PC-9 (cell line): ENCODE measurements at regions not wholly inside any gene's neighbourhood (a gene's known extent, or its start where the extent isn't known, plus 50 kb on each side); places are given as distances from the start of the nearest gene placed in this dataset.
A peak's percentile ranks its signal among the peaks of the same experiment; 100 is the strongest.

ENCODE experiments used
- BruUV-seq: library from RNA; stranded (reverse); fragments of 400-500 nt; replicated peaks from 2 replicates; lab custom pipeline; 2021; lab: Mats Ljungman, UMichigan
- CTCF ChIA-PET: fragments of 300-600 bp; sonication (Branson Sonifier 250); formaldehyde crosslinking; loops from one replicate; lab custom pipeline; 2022; ENCODE audit warnings: antibody characterized with exemption; lab: Charles Lee
- POLR2A ChIA-PET: fragments of 300-600 bp; sonication (Branson Sonifier 250); formaldehyde crosslinking; loops from one replicate; lab custom pipeline; 2022; ENCODE audit warnings: antibody characterized with exemption; ENCODE audit not compliant: unreplicated experiment; lab: Charles Lee
- DNase-seq, 2 experiments: peaks; one replicate each; pipeline versions ENCODE4 v3.0.0 to v3.0.0-alpha.2; 2015 to 2022; ENCODE audit warnings: mixed read lengths in 1 of 2
- H2AFZ ChIP-seq: fragments of 200-600 bp; sonication (generic); 2 replicates; pipeline ENCODE4 v1.8.1; 2017; ENCODE audit warnings: antibody characterized with exemption
- H3F3A ChIP-seq: fragments of 200-600 bp; sonication (generic); 2 replicates; pipeline ENCODE4 v1.8.1; 2017; ENCODE audit warnings: antibody characterized with exemption, mild to moderate bottlenecking, low read depth; ENCODE audit not compliant: insufficient read depth
- H3K27ac ChIP-seq: fragments of 200-600 bp; sonication (generic); 2 replicates; pipeline ENCODE4 v1.6.1; 2016; ENCODE audit warnings: mixed run types
- H3K27me3 ChIP-seq: fragments of 200-600 bp; sonication (generic); 2 replicates; pipeline ENCODE4 v1.6.1; 2016; ENCODE audit warnings: low read depth, mixed run types; ENCODE audit not compliant: insufficient read depth
- H3K36me3 ChIP-seq: fragments of 200-600 bp; sonication (generic); 2 replicates; pipeline ENCODE4 v1.6.1; 2016; ENCODE audit warnings: low read depth, mixed run types
- H3K4me1 ChIP-seq: fragments of 200-600 bp; sonication (generic); replicated peaks from 2 replicates; pipeline ENCODE4 v1.6.1; 2016; ENCODE audit warnings: mixed run types; ENCODE audit not compliant: insufficient read depth
- H3K4me2 ChIP-seq: fragments of 200-600 bp; sonication (generic); 2 replicates; pipeline ENCODE4 v1.6.1; 2017; ENCODE audit warnings: mixed run types
- H3K4me3 ChIP-seq: fragments of 200-600 bp; sonication (generic); 2 replicates; pipeline ENCODE4 v1.6.1; 2016; ENCODE audit warnings: mixed run types
- H3K79me2 ChIP-seq: fragments of 200-600 bp; sonication (generic); 2 replicates; pipeline ENCODE4 v1.6.1; 2017; ENCODE audit warnings: low read depth, mixed run types
- H3K9me2 ChIP-seq: fragments of 200-600 bp; sonication (generic); 2 replicates; pipeline ENCODE4 v1.8.1; 2017; ENCODE audit warnings: mild to moderate bottlenecking; ENCODE audit not compliant: insufficient read depth
- H3K9me3 ChIP-seq: fragments of 200-600 bp; sonication (generic); 2 replicates; pipeline ENCODE4 v1.8.1; 2016; ENCODE audit warnings: low read depth; ENCODE audit not compliant: insufficient read depth
- H4K20me1 ChIP-seq: fragments of 200-600 bp; sonication (generic); 2 replicates; pipeline ENCODE4 v1.8.1; 2017; ENCODE audit not compliant: insufficient read depth
- EZH2 ChIP-seq: fragments of 200-600 bp; sonication (generic); IDR thresholded peaks from 2 replicates; pipeline ENCODE4 v1.8.0; 2017; ENCODE audit warnings: antibody characterized with exemption, low read depth
- intact Hi-C: fragments of 100-400 bp; cut with micrococcal nuclease; formaldehyde crosslinking; loops from one replicate; pipeline ENCODE4 v1.10.0; 2022; ENCODE audit not compliant: unreplicated experiment
- TF ChIP-seq, protein P1 (sequence below): fragments of 200-600 bp; sonication (generic); conservative IDR thresholded peaks from 2 replicates; pipeline ENCODE4 v1.6.1; 2017; ENCODE audit warnings: mixed run types, antibody characterized with exemption, mild to moderate bottlenecking, moderate library complexity

DNA sequence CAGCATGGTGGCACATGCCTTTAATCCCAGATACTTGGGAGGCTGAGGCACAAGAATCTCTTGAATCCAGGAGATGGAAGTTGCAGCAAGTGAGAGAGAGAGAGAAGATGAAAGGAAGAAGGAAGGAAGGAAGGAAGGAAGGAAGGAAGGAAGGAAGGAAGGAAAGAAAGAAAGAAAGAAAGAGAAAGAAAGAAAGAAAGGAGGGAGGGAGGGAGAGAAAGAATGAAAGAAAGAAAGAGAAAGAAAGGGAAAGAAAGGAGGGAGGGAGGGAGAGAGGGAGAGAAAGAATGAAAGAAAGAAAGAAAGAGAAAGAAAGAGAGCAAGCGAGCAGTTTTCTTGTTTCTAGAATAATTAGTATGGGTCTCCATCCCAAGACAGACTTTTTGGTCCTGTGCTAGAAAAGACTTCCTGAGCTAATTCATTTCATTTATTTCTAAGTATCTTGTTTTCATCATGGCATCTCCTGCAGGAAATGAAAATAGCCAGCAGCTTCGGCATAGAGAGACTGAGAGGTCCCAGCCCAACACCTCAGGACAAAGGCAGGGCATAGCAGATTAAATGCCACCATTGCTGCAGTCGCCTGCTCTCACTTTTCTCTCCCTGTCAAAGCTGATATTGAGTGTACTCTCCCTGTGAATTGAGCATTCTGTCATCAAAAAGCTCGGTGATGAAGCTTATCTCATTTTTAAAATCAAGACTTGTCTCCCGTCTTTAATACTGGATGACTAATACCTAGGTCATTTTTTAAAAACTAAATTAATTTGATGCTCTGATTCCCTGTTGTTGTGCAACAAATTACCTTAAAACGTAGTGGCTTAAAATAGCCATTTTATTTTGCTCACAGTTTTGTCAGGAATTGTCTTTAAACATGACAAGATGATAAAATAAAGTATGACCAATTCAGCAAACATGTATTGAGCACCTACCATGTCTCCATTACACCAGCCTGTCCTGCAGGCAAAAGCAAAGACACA, 91.8 kb upstream of the ADRA1B start:
- TF ChIP-seq EZH2, result no peak
- TF ChIP-seq, protein P1, sequence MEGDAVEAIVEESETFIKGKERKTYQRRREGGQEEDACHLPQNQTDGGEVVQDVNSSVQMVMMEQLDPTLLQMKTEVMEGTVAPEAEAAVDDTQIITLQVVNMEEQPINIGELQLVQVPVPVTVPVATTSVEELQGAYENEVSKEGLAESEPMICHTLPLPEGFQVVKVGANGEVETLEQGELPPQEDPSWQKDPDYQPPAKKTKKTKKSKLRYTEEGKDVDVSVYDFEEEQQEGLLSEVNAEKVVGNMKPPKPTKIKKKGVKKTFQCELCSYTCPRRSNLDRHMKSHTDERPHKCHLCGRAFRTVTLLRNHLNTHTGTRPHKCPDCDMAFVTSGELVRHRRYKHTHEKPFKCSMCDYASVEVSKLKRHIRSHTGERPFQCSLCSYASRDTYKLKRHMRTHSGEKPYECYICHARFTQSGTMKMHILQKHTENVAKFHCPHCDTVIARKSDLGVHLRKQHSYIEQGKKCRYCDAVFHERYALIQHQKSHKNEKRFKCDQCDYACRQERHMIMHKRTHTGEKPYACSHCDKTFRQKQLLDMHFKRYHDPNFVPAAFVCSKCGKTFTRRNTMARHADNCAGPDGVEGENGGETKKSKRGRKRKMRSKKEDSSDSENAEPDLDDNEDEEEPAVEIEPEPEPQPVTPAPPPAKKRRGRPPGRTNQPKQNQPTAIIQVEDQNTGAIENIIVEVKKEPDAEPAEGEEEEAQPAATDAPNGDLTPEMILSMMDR, result no peak
- no TSS peak for BruUV-seq
- DNase-seq, result peak in 1 of 2 experiments; percentile 73
- Histone ChIP-seq H3K4me3 (no peak overlapping the region; the same call in 1 of the 2 replicates), H3K27ac (peak overlapping the region; percentile 99), H2AFZ (no peak overlapping the region), H3K4me2 (peak overlapping the region; percentile 71), H4K20me1 (no peaks in the 10 kb centered on the region), H3K4me1 (peaks cover 85% of the 10 kb centered on the region), H3K36me3 (no peaks in the 10 kb centered on the region), H3K9me2 (no peaks in the 10 kb centered on the region), H3K79me2 (no peaks in the 10 kb centered on the region), H3K9me3 (no peaks in the 10 kb centered on the region), H3K27me3 (no peaks in the 10 kb centered on the region), H3F3A (peaks cover 66% of the 10 kb centered on the region)
- POLR2A ChIA-PET, result interaction anchor here (0.5 to 0.6 kb wide), 2 partner anchors 47 to 220 kb away, joined by 3 to 4 read pairs; no protein-coding TSS in a partner anchor
- CTCF ChIA-PET, result interaction anchor here (0.6 kb wide), 2 partner anchors 262 to 295 kb away, joined by 3 to 4 read pairs; partner anchors contain the start of gene PWWP2A
- intact Hi-C loops, result loop anchor here (5.0 kb wide), 3 partner anchors 47 to 362 kb away; no protein-coding TSS in a partner anchor

DNA sequence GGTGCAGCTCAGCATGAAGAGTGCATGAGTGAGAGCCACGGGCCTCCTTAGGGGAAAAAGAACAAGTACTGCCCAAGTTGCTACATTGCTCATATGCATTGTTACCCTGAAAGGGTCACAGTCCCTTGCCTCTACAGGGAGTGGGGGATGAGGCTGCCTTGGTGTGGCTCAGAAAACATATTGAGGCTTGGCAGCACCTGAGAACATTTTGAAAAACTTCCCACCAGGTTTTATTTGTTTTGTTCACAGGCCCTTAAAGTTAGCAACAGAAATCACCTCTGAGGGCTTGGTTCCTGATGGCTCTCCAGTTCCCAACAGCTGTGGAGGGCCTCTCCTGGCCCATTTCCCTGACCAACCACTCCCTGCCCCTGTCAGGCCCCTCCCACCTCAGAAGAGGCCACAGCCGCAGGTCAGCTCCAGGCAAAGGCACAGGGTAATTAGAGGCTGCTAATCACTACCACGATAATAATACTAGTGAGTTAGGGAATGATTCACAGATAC, 90.7 kb upstream of the ADRA1B start:
- no TSS peak for BruUV-seq
- H3K36me3 ChIP-seq, result no peaks in the 10 kb centered on the region
- peak overlapping the region; percentile 99 for H3K27ac ChIP-seq
- no peaks in the 10 kb centered on the region for H4K20me1 ChIP-seq
- no peak for TF ChIP-seq EZH2
- TF ChIP-seq, protein P1, result no peak
- no peaks in the 10 kb centered on the region for H3K9me2 ChIP-seq
- no peaks in the 10 kb centered on the region for H3K79me2 ChIP-seq
- peaks cover 56% of the 10 kb centered on the region for H3F3A ChIP-seq
- POLR2A ChIA-PET, result no interaction called here
- peak; percentile 62 to 90 for DNase-seq
- intact Hi-C loops, result loop anchor here (1.0 to 5.0 kb wide), 10 partner anchors 25 to 381 kb away; no protein-coding TSS in a partner anchor
- no peaks in the 10 kb centered on the region for H3K9me3 ChIP-seq
- CTCF ChIA-PET, result no interaction called here
- H3K4me1 ChIP-seq, result peaks cover 74% of the 10 kb centered on the region
- H3K4me3 ChIP-seq, result no peak overlapping the region
- peak overlapping the region; percentile 71 for H3K4me2 ChIP-seq
- H3K27me3 ChIP-seq, result no peaks in the 10 kb centered on the region
- no peak overlapping the region for H2AFZ ChIP-seq

DNA sequence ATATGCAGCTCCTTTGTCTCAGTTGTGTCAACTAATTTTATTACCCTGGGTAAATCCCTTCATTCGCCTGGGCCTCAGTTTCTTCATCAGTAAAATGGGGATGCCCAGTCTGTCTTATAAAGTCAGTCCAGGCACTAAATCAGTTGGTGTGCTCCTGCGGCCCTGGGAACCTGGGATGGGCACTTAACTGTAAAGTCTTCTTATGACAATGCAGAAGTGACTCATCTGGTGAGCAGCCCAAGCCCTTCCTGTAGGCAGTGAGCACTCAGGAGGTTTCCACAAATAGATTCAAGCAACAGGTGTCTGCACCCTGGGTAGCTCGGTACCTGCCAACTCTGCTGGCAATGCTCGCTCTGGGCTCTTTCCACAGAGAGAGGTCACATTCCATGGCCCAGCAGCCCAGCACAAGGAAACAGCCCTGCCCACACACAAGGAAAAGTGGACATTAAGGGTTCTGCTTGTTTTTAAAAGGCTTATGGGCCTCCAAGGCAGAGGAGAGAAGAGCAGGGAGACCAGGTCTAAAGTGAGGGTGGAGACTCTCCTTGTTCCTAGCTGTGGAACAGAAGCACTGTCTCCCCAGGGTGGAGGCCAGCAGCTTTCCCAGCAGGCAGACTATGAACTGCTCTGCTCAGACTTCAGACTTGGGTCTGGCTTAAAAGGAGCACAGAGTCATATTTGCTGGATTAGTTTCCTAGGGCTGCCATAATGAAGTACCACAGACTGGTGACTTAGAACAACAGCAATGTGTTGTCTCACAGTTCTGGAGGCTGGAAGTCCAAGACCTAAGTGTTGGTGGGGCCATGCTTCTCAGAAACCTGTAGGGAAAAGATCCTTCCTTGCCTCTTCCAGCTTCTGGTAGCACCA, 89.7 kb upstream of the ADRA1B start:
- Histone ChIP-seq H3K4me3 (no peak overlapping the region), H3K27me3 (no peaks in the 10 kb centered on the region), H3F3A (peaks cover 48% of the 10 kb centered on the region), H3K9me2 (no peaks in the 10 kb centered on the region), H2AFZ (no peak overlapping the region), H3K9me3 (no peaks in the 10 kb centered on the region), H3K4me2 (peak overlapping the region; percentile 71), H3K4me1 (peaks cover 64% of the 10 kb centered on the region), H3K36me3 (no peaks in the 10 kb centered on the region), H3K27ac (peak overlapping the region; percentile 99), H3K79me2 (no peaks in the 10 kb centered on the region), H4K20me1 (no peaks in the 10 kb centered on the region)
- TSS peak; percentile 36 for BruUV-seq
- ChIA-PET CTCF (interaction anchor here (0.6 kb wide), 1 partner anchor 90 kb away, joined by 6 read pairs; no protein-coding TSS in a partner anchor), POLR2A (no interaction called here)
- intact Hi-C loops, result loop anchor here (1.0 to 5.0 kb wide), 10 partner anchors 24 to 382 kb away; no protein-coding TSS in a partner anchor
- DNase-seq, result peak; percentile 84 to 99
- no peak for TF ChIP-seq EZH2
- TF ChIP-seq, protein P1, result no peak
